H9 (cell line): ENCODE measurements at regions not wholly inside any gene's neighbourhood (a gene's known extent, or its start where the extent isn't known, plus 50 kb on each side); places are given as distances from the start of the nearest gene placed in this dataset.

ENCODE experiments used
- DNase-seq: peaks from one replicate; pipeline ENCODE4 v3.0.0-alpha.2; 2017
- H2AFZ ChIP-seq: one replicate; pipeline ENCODE4 v1.6.1; 2013; ENCODE audit warnings: mild to moderate bottlenecking, low read length, control low read depth, moderate library complexity
- H2AK5ac ChIP-seq: 2 replicates; pipeline ENCODE4 v1.6.1; 2013; ENCODE audit warnings: low read length, control low read depth, mixed read lengths; ENCODE audit not compliant: insufficient read length
- H2BK120ac ChIP-seq: one replicate; pipeline ENCODE4 v1.6.1; 2013; ENCODE audit warnings: low read depth, mild to moderate bottlenecking, low read length, control low read depth, inconsistent platforms; ENCODE audit not compliant: poor library complexity, severe bottlenecking
- H2BK12ac ChIP-seq: 2 replicates; pipeline ENCODE4 v1.6.1; 2013; ENCODE audit warnings: low read length, control low read depth, mixed read lengths, low read depth; ENCODE audit not compliant: insufficient read length
- H2BK15ac ChIP-seq: 2 replicates; pipeline ENCODE4 v1.6.1; 2013; ENCODE audit warnings: low read depth, low read length, control low read depth
- H2BK20ac ChIP-seq: one replicate; pipeline ENCODE4 v1.6.1; 2013; ENCODE audit warnings: low read depth, mild to moderate bottlenecking, low read length, control low read depth, inconsistent platforms; ENCODE audit not compliant: poor library complexity, severe bottlenecking
- H2BK5ac ChIP-seq: 2 replicates; pipeline ENCODE4 v1.6.1; 2013; ENCODE audit warnings: low read length, control low read depth, mixed read lengths; ENCODE audit not compliant: insufficient read length
- H3K14ac ChIP-seq: 2 replicates; pipeline ENCODE4 v1.6.1; 2013; ENCODE audit warnings: low read length, control low read depth; ENCODE audit not compliant: insufficient read depth
- H3K18ac ChIP-seq: 2 replicates; pipeline ENCODE4 v1.6.1; 2013; ENCODE audit warnings: low read depth, mild to moderate bottlenecking, mixed read lengths, low read length, control low read depth; ENCODE audit not compliant: insufficient read length
- H3K23ac ChIP-seq: 2 replicates; pipeline ENCODE4 v1.6.1; 2013; ENCODE audit warnings: low read length, control low read depth, mixed read lengths, low read depth; ENCODE audit not compliant: insufficient read length
- H3K23me2 ChIP-seq: 2 replicates; pipeline ENCODE4 v1.6.1; 2013; ENCODE audit warnings: low read depth, mild to moderate bottlenecking, mixed read lengths, low read length, control low read depth; ENCODE audit not compliant: insufficient read length, poor library complexity, severe bottlenecking
- H3K27ac ChIP-seq: 2 replicates; pipeline ENCODE4 v1.5.1; 2013; ENCODE audit warnings: low read length, control low read depth, mixed read lengths, low read depth; ENCODE audit not compliant: insufficient read length
- H3K27me3 ChIP-seq: 2 replicates; pipeline ENCODE4 v1.6.1; 2013; ENCODE audit warnings: low read length, control low read depth, inconsistent platforms; ENCODE audit not compliant: insufficient read depth
- H3K4ac ChIP-seq: 2 replicates; pipeline ENCODE4 v1.6.1; 2013; ENCODE audit warnings: low read depth, mild to moderate bottlenecking, control low read depth, inconsistent platforms, low read length, moderate library complexity
- H3K4me1 ChIP-seq: 2 replicates; pipeline ENCODE4 v1.6.1; 2013; ENCODE audit warnings: low read length, control low read depth, inconsistent platforms; ENCODE audit not compliant: insufficient read depth
- H3K4me2 ChIP-seq: 2 replicates; pipeline ENCODE4 v1.6.1; 2013; ENCODE audit warnings: low read length, control low read depth, mixed read lengths; ENCODE audit not compliant: insufficient read length, insufficient read depth
- H3K56ac ChIP-seq: 2 replicates; pipeline ENCODE4 v1.6.1; 2013; ENCODE audit warnings: low read depth, mild to moderate bottlenecking, mixed read lengths, low read length, control low read depth; ENCODE audit not compliant: insufficient read length
- H3K79me1 ChIP-seq: 2 replicates; pipeline ENCODE4 v1.6.1; 2013; ENCODE audit warnings: low read depth, mild to moderate bottlenecking, moderate library complexity, low read length, control low read depth, inconsistent platforms; ENCODE audit not compliant: insufficient read depth, poor library complexity, severe bottlenecking
- H3K79me2 ChIP-seq: 2 replicates; pipeline ENCODE4 v1.6.1; 2013; ENCODE audit warnings: low read length, control low read depth, inconsistent platforms; ENCODE audit not compliant: insufficient read depth
- H3K9ac ChIP-seq: 2 replicates; pipeline ENCODE4 v1.6.1; 2013; ENCODE audit warnings: low read length, control low read depth, mixed read lengths; ENCODE audit not compliant: insufficient read length; ENCODE audit errors: extremely low read depth
- H3K9me3 ChIP-seq: one replicate; pipeline ENCODE4 v1.6.1; 2013; ENCODE audit warnings: low read depth, low read length, inconsistent platforms; ENCODE audit not compliant: control insufficient read depth
- H3T11ph ChIP-seq: one replicate; pipeline ENCODE4 v1.6.1; 2013; ENCODE audit warnings: mild to moderate bottlenecking, low read length, control low read depth, inconsistent platforms
- H4K20me1 ChIP-seq: one replicate; pipeline ENCODE4 v1.6.1; 2013; ENCODE audit not compliant: control insufficient read depth, insufficient read length, insufficient read depth
- H4K5ac ChIP-seq: 2 replicates; pipeline ENCODE4 v1.6.1; 2013; ENCODE audit warnings: low read depth, mild to moderate bottlenecking, mixed read lengths, low read length, control low read depth; ENCODE audit not compliant: insufficient read length
- H4K8ac ChIP-seq: replicated peaks from 2 replicates; pipeline ENCODE4 v1.6.1; 2013; ENCODE audit warnings: low read length, control low read depth, mixed read lengths, low read depth; ENCODE audit not compliant: insufficient read length
- H4K91ac ChIP-seq: 2 replicates; pipeline ENCODE4 v1.6.1; 2013; ENCODE audit warnings: low read depth, mild to moderate bottlenecking, moderate library complexity, mixed read lengths, low read length, control low read depth; ENCODE audit not compliant: insufficient read length
- H3K27ac Mint-ChIP-seq, 3 experiments: 2 replicates in 2 of 3; 3 replicates in 1 of 3; pipeline ENCODE4 v1.8.0; 2020 to 2021; ENCODE audit warnings: mixed read lengths in 3 of 3, mild to moderate bottlenecking in 1 of 3, moderate library complexity in 1 of 3
- H3K27me3 Mint-ChIP-seq: 2 replicates; pipeline ENCODE4 v1.8.0; 2021; ENCODE audit warnings: low read depth, mild to moderate bottlenecking, moderate library complexity, mixed read lengths
- H3K36me3 Mint-ChIP-seq, 3 experiments: 2 replicates in 2 of 3; 3 replicates in 1 of 3; pipeline ENCODE4 v1.8.0; 2020 to 2021; ENCODE audit warnings: low read depth in 3 of 3, mixed read lengths in 3 of 3; ENCODE audit not compliant: insufficient read depth in 1 of 3
- H3K4me1 Mint-ChIP-seq, 2 experiments: 2 replicates each; pipeline ENCODE4 v1.8.0; 2020; ENCODE audit warnings: mixed read lengths in 2 of 2
- H3K4me3 Mint-ChIP-seq, 2 experiments: 2 replicates in 1 of 2; 3 replicates in 1 of 2; pipeline ENCODE4 v1.8.0; 2020 to 2021; ENCODE audit warnings: mild to moderate bottlenecking in 2 of 2, mixed read lengths in 2 of 2, moderate library complexity in 1 of 2
- H3K9me3 Mint-ChIP-seq, 2 experiments: 2 replicates in 1 of 2; 3 replicates in 1 of 2; pipeline ENCODE4 v1.8.0; 2020; ENCODE audit warnings: mild to moderate bottlenecking in 2 of 2, mixed read lengths in 2 of 2, moderate library complexity in 1 of 2
- CTCF ChIP-seq: fragments of 200-600 bp; sonication (generic); conservative IDR thresholded peaks from 3 replicates; pipeline ENCODE4 v1.8.0; 2021; ENCODE audit warnings: antibody characterized with exemption, mild to moderate bottlenecking
- WGBS: extraction: QIAGEN DNeasy Blood & Tissue Kit; methylation state at CpG from one replicate; pipeline ENCODE4 v1.1.7; 2013; ENCODE audit warnings: missing lambda C conversion rate, low lambda C conversion rate, mixed read lengths; ENCODE audit not compliant: insufficient read length; ENCODE audit errors: extremely low coverage; 5-methylcytosine and 5-hydroxymethylcytosine counted together

- Histone ChIP-seq H4K20me1 (no peaks in the 10 kb centered on the region), H3K4me2 (no peak overlapping the region), H2BK15ac (no peak overlapping the region), H4K8ac (no peak overlapping the region), H4K5ac (no peak overlapping the region), H3K79me2 (no peaks in the 10 kb centered on the region), H3K56ac (no peak overlapping the region), H2BK20ac (no peak overlapping the region), H3K4me1 (no peaks in the 10 kb centered on the region), H2BK12ac (no peak overlapping the region), H3T11ph (no peak overlapping the region), H3K23me2 (no peaks in the 10 kb centered on the region), H2BK5ac (no peak overlapping the region), H3K14ac (no peak overlapping the region), H2AFZ (no peak overlapping the region), H3K27ac (no peak overlapping the region), H3K9me3 (no peaks in the 10 kb centered on the region), H3K23ac (no peak overlapping the region), H2AK5ac (no peak overlapping the region), H4K91ac (no peak overlapping the region), H3K4ac (no peak overlapping the region), H3K27me3 (no peaks in the 10 kb centered on the region), H2BK120ac (no peak overlapping the region), H3K9ac (no peak overlapping the region), H3K18ac (no peak overlapping the region), H3K79me1 (no peaks in the 10 kb centered on the region)
- peaks cover 20% of the 10 kb centered on the region for H3K27me3 Mint-ChIP-seq
- no peak for DNase-seq
- H3K9me3 Mint-ChIP-seq = peaks cover 2 to 3% of the 10 kb centered on the region in 2 experiments; a peak in 2 of 5 replicates
- TF ChIP-seq CTCF = no peak
- H3K36me3 Mint-ChIP-seq = no peaks in the 10 kb centered on the region; a peak in 1 of 7 replicates
- H3K27ac Mint-ChIP-seq = no peak overlapping the region
- no CpG with 5 or more reads among the region's 4 CpGs for WGBS
- no peak overlapping the region for H3K4me3 Mint-ChIP-seq
- H3K4me1 Mint-ChIP-seq = no peaks in the 10 kb centered on the region
Observed at GRCh38 chr16:26731729-26732128, 335.0 kb upstream of the C16orf82 start.
